Amygdala (tissue), 56 donors: ENCODE measurements at regions not wholly inside any gene's neighbourhood (a gene's known extent, or its start where the extent isn't known, plus 50 kb on each side); places are given as distances from the start of the nearest gene placed in this dataset.
"Not testable (repeated sequence)": the region's sequence is repeated elsewhere in the genome, so short reads cannot be mapped to it uniquely, and the experiment has no call there.

ENCODE experiments used
- DNase-seq, 56 donors: peaks; one replicate each; lab custom pipeline; 2025; lab: John Stamatoyannopoulos, UW

DNA sequence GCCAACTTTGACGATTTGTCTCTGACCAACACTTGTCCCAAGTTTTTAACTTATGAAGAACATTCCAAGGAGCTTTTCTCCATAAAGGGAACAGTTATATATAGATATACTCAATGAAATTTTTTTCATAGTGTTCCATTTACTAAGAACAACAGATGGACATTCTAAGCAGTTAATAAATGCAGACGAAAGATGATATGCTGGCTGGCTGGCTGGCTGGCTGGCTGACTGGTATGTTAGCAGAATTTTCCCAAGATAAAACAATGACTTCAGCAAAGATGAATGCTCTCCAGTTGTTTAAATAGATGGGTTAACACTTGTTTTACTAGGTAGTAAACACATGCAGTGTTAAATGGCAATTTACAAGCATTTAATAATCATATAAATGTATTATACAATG lies 62.2 kb downstream of the SPANXN3 start:
- peak in 2 of 56 donors; percentile 0 for DNase-seq

DNA sequence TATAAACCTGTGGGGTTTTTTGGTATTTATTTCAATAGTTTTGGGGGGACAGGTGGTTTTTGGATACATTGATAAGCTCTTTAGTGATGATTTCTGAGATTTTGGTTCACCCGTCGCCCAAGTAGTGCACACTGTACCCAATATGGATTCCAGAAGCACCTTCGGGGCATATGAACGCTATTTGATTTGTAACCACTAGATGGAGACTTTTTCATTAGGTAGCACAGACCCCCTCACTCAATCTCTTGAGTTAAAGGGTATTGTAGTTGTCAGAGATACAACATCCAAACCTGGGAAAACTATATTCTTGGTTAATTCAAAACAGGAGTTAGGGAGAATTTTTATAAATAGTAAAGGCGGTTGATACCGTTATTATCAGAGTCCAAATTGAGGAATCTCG lies 79.8 kb downstream of the SPANXN3 start:
- DNase-seq: no peak

DNA sequence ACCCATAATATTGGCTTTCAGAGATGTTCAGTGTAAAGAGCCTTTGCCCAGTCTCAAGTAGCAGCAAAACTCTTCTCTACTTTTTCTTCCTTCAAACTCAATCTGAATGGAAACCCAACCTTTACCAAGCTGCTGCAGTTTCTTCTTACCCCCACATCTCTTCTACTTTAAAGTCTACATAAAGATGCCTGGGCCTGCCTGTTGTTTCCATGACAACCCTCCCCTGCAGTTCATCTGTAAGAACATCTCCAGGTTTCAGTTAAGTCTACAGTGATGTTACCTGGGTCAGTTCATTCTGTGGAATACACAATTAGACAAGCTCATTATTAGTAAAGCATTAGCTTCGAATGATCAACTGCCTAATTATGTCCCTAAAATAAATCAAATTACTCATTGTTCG lies 81.4 kb downstream of the SPANXN3 start:
- no peak for DNase-seq

DNA sequence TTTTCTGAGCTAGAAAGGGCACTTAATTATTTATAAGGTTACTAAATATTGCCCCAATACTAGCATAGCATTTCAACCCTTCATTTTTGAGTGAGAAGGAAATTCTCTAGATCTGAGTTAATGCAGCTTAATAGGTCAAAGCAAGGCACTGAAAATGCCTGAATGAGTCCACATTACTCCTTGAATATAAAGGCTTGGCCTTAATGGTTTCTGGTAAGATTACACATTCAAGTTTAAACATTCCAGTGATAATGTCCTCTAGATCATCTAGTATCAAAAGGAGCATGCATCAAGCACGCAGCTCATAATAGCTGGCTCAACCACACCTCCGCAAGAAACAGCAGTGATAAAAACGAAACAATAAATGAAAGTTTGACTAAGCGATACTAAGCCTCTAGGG lies 87.5 kb downstream of the SPANXN3 start:
- no peak for DNase-seq

DNA sequence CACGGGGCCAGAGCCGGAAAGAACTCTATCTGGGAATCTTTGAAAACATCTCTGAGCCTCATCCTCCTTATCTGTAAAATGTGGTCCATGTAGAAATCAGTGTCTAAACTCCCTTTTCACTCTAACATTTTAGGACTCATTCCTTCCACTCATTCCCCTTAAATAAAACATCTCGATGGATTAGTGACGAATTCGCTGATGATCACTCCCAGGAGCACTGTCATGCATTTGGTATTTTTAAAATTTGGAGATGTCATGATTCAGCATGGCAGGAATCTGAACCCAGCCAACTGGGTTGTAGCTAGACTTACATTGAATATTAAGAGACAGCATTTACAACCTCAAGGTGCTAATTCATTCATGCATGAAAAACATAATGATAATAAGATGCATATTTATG lies 88.1 kb downstream of the SPANXN3 start:
- DNase-seq: no peak

DNA sequence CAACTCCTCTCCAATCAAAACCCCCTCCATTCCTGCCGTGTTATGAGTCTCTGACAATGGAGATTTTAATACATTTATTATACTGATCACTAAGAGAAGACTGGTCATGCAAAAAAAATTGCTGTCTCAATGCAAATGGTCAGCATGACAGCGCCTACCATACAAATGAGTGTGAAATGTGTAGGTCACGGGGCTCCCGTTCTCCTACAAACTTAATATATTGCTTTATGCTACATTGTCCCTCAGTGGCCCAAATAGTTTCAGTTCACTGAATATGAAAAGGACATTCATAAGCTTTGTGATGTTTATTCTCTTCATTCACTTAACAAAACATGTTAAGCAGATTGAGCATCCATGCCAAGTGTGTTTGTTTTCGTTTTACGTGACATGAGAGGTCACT lies 116.1 kb downstream of the SPANXN3 start:
- no peak for DNase-seq

DNA sequence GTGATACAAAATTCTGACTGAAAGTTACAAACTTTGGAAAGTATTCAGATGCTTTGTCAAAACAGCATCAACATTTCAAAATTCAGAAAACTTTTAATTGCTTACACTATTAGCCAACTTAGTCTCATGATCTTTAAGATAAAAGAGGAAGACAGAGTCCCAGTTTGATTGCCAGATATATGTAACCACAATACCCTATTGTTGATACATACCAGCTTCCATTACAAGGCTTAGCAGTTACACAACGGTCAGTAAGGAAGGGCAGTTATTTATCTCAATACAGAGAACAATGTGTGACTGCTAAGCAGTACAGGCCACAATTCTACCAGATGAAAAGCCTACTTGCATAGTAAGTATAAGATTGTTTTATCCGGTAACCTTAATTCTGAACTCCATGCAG lies 138.4 kb downstream of the SPANXN3 start:
- no peak for DNase-seq

DNA sequence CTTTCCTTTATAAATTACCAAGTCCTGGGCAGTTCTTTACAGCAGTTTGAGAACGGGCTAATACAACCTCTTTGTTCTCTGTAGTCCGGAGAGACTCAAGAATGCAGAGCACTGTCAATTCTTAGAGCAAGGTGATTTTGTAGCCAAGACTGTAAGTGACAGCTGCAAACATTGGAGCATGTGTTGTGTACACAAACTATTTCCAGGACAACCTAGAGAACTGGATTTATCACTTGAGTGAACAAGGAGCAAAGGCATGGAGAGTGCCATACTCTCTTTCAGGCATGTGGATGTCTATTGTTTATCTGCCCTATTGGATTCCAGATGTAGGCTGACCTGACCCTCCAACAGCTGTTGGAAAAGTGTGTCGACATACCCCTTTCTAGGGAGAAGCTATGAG lies 153.9 kb downstream of the SPANXN3 start:
- no peak for DNase-seq

DNA sequence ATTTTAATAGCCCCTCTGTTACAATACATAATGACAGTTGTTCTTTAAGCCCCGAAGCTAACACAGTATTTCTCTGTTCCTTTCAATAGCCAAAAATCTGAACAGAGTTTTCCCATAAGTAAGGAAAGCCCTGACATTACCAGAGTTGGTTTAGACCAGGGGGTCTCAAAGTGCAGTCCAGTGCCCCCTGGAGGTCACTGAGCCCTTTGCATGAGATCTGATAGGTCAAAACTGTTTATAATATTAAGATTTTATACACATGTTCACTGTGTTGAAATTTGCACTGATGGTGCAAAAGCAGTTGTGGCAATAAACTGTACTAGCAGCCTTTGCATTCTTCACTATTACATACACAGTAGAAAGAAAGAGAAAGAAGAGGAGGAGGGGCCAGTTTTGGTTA lies 177.1 kb downstream of the SPANXN3 start:
- no peak for DNase-seq

DNA sequence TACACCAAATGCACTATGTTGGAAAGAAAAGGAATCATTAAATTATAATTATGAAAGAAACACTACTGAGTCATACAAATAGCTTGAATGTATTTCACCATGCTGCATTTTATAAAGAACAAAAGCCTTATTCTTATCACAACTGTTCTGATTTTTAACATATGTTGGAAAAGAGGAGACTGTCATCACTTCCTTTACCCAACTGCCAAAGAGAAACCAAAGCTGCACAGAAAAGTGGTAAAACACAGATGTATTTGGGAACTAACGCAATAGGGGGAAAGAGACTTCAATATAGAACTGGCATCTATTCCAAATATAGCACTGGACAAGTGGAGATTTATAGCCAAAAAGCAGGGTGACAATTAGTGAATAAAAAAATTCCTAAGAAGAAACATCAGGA lies 181.0 kb downstream of the SPANXN3 start:
- no peak for DNase-seq

DNA sequence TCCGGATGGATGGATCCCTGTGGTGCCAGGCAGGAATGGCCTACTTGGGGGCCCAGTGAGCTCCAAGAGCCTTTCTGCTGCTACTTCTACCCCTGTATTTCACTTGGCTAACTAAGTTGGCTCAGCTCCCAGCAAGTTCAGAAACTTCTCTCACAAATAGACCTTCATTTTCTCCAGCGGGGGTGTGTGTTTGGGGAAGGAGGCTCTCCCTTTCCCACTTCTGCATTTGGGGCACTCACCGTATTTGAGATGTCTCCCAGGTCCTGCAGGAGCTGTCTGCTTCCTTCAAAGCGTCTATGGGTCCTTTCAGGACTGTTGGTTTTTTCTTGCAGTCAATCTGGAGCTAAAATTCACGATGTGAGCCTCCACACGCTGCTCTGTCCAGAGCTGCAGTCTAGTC lies 197.7 kb downstream of the SPANXN3 start:
- no peak for DNase-seq

DNA sequence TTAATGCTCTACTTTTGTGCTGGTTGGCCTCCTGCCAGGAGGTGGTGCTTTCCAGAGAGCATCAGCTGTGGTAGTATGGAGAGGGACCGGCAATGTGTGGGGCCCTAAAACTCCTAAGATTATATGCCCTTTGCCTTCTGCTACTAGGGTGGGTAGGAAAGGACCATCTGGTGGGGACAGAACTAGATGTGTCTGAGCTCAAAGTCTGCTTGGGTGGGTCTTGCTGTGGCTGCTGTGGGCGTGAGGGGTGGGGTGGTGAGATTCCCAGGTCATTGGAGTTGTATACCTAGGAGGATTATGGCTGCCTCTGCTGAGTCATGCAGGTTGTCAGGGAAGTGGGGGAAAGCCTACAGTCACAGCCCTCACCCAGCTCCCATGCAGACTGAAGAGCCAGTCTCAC lies 198.4 kb downstream of the SPANXN3 start:
- DNase-seq: not testable (repeated sequence)

DNA sequence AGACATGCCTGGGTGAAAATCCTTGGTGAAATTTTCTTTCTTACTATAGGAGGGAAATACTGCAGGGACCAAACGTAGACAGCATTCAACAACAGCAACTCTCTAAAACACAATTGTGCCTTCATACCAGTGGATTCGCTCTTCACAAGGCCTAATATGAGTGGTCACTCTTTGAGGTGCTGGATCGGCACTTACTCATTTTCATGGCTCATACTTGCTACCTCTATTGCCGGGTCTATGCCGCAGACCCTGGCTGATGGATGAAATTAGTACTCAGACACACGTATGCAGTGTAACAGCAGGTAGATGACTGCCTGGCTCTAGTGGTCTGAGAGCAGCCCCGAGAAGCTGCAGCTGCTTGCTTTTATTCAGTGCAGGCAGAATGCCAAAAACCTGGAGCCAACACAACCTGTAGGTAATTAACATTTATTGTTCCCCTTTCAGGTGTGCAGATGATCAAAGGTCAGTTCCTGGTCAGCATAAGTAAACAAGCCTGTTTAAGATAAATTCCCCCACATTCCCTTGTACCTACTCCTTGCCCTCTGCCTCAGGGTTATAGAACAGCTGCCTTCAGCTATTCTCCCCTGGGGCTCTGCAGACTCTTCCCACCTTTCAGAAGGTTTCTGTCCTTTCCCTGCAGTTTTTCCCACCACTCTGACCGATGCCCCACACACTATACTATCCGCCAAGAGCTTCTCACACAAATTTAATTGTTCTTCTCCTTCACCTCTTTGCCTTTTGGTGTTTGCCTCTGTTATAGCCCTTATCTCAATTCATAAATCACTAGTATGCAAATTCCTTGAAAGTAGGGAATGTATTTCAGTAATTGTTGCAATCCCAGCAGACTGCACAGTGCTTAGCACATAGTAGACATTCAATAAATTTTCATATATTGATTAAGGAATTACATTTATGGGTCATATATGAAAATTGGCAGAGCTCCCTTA lies 210.0 kb downstream of the SPANXN3 start:
- no peak for DNase-seq

DNA sequence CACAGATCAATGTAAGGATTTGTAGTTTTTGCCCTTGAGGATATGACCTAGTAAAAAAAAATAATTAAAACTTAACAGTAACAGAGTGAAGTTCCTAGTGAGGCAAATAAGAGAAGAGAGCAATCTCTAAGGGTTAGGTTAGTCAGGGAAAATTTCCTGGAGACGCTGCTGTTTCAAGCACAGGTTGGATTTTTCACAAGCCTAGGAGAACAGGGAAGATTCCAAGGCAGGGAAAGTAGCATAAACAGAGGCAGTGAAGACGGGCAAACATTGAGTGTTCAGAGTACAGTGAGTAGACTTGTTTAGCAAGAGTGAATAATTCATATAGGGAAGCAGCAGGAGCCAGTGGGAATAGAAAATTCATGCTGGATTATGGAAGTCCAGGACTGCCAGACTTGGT lies 212.8 kb downstream of the SPANXN3 start:
- no peak for DNase-seq

DNA sequence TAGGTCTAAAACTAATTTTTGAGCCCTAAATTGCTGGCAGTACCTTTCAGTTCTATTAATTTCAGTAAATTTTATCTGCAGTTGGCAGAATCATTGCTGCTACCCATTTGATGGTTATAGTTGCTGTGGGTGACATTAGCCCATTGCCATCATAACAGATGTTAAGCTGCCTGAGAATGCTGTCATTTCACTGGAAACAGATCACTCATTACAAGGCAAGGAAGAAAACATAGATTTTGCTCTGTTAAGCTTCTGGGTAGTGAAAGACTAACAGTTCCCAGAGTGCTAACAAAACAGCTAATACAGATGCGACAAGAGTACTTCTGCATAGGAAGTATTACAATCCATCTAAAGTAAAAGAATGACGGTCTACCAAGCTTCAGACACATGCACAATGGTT lies 213.2 kb downstream of the SPANXN3 start:
- no peak for DNase-seq

DNA sequence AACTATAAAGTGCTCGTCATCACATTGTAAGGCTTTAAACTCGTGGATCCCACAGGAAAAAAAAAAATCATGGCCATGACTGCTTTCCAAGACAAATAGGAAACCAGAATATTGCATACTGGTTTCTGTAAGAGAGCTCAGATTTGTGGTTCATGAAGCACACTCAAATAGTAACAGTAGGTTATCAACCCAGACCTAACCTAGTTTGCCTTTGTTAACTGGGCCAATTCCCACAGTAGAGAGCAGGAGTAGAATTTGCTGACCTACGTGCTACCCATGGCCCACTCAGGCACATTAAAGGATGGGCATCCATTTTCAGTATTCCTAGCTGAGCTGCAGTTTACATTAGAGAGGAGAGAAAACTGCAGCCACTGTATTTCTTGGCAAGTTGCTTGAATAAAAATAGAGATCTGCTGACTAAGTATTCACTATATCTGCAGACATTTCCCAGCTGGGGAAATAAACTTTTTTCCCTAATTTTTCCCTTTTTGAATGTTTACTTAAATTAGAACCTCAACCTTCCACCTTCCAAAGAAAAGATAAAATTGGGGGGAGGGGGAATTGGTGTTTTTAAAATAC lies 218.5 kb downstream of the SPANXN3 start:
- no peak for DNase-seq

DNA sequence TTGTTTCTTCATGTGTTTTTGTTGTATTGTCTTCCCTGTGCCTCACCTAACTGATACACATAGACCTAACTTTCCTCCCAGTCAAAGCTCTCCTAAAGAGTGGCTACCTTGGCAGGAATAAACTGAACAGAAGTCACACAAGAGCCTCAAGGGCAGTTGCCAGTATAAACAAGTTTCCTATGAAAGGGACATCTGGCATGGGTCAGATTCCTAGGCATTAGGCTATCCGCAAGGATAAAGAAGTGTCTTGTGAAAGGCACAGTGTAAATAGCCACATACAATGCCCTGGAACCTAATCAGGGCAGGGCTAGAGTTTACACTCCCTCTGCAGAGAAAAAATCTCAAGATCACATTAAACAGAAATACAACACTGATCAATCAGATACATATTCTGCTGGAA lies 220.8 kb downstream of the SPANXN3 start:
- DNase-seq: no peak

DNA sequence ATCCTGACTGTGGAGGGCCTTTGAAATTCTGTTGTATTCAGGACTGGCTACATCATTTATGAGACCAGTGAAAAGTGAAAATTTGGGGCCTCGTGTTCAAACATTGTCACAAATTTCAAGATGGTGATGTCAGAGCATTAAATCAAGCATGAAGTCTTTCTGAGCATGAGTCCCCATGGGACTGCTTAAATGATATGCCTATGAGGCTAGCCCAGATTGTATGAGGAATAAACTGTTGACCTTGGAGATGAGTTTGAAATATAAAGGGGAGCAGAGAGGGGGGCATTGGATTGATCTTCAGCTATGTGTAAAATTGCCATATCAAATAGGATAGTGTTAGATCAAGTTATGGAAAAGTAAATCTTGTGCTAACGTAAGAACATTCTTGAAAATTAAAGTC lies 230.0 kb downstream of the SPANXN3 start:
- no peak for DNase-seq

DNA sequence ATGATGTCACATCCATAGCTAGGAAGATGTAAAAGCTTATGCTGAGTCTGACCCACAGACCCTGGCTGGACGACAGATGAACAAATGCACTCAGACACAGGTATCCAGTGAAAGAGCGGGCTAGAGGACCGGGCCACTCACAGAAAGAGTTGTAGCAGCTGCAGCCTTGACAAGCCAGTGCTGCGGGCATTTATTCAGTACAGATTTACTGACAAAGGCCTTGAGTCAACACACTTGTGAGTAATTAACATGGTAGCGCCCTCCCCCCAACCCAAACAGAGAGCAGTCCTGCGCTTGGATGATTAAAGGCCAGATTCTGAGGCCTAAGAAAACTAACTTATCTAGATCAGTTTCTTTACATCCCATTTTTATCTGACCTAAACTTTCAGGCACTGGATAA lies 244.6 kb downstream of the SPANXN4 start:
- DNase-seq: no peak

DNA sequence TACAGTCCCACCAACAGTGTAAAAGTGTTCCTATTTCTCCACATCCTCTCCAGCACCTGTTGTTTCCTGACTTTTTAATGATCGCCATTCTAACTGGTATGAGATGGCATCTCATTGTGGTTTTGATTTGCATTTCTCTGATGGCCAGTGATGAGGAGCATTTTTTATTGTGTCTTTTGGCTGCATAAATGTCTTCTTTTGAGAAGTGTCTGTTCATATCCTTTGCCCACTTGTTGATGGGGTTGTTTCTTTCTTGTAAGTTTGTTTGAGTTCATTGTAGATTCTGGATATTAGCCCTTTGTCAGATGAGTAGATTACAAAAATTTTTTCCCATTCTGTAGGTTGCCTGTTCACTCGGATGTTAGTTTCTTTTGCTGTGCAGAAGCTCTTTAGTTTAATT lies 218.9 kb downstream of the SPANXN4 start:
- DNase-seq: not testable (repeated sequence)

DNA sequence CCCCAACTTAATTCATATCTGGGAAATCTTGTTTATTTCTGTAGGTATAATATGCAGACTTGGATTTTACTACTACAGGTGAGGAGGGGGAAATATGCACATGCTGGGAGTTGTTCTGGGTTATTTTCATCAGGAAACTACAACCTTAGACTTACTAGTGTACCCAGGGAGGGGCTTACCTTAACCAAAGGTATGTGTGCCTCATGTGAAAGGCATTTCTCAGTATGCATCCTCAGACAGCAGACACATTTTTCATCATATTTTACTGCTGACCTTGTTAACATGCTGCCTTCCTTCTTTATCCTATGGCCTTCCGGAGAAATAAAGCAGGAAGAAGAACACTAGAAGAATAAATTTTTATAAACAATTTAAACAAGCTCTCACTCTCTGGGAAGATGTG lies 214.9 kb downstream of the SPANXN4 start:
- DNase-seq: no peak

DNA sequence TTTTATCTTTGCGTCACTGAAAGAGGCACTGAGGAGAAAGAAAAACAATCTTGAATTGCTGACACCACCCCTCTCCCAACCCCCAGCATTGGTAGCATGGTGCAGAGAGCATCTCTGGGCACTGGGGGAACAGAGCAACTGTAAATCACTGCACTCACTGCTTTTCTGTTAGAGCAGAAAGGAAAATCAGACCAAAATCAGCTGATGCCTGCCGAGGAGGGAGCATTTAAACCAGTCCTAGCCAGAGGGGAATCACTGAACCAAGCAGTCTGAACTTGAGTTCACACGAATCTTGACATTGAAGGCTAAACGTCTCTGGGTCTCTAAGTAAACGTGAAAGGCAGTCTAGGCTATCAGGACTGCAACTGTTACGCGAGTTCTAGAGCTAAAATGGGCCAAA lies 205.8 kb downstream of the SPANXN4 start:
- no peak for DNase-seq
